Uterus (tissue), 2 donors: ENCODE measurements at regions not wholly inside any gene's neighbourhood (a gene's known extent, or its start where the extent isn't known, plus 50 kb on each side); places are given as distances from the start of the nearest gene placed in this dataset.

Source experiments
- CTCF ChIP-seq, 4 experiments: fragments of 200-600 bp in 2 of 4; fragments of 450-650 bp in 2 of 4; sonication (generic) in 2 of 4; IDR thresholded peaks; one replicate each; pipeline ENCODE4 v1.5.1; 2016 to 2019; ENCODE audit warnings: antibody characterized with exemption in 4 of 4, mild to moderate bottlenecking in 2 of 4, moderate library complexity in 1 of 4
- POLR2A ChIP-seq, 2 donors: fragments of 450-650 bp; IDR thresholded peaks; one replicate each; pipeline ENCODE4 v1.6.1; 2016; ENCODE audit warnings: antibody characterized with exemption in 2 of 2, mild to moderate bottlenecking in 1 of 2, moderate library complexity in 1 of 2

- no peak for TF ChIP-seq POLR2A (IDR thresholded peaks at IDR 0.05)
- TF ChIP-seq CTCF (IDR thresholded peaks at IDR 0.05): no peak
These were observed 111.8 kb upstream of the NBPF11 start for GRCh38 chr1:148263906-148264255.
